GM18907 (cell line): ENCODE measurements at regions not wholly inside any gene's neighbourhood (a gene's known extent, or its start where the extent isn't known, plus 50 kb on each side); places are given as distances from the start of the nearest gene placed in this dataset.

Source experiments
- ATAC-seq: cut with Tn5 transposase; IDR thresholded peaks from one replicate; pipeline ENCODE4 v1.9.1; 2021; ENCODE audit warnings: mild to moderate bottlenecking, moderate library complexity; ENCODE audit not compliant: unreplicated experiment

DNA sequence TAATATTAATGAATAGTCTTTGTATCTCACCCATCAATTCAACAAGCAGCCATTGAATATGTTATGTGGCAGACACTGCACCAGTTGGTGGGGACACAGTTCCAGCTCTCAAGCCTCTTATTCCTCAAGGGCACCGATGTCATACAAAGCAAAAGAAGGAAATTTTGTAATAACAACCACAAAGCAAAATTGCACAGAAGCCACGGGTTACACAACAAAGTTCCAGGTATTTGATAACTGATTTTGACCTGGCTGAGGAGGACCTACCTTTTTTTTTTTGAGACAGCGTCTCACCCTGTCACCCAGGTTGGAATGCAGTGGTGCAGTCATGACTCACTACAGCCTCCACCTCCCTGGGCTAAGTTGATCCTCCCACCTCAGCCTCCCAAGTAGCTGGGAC, 266.7 kb downstream of the FOXO1 start:
- no peak for ATAC-seq

DNA sequence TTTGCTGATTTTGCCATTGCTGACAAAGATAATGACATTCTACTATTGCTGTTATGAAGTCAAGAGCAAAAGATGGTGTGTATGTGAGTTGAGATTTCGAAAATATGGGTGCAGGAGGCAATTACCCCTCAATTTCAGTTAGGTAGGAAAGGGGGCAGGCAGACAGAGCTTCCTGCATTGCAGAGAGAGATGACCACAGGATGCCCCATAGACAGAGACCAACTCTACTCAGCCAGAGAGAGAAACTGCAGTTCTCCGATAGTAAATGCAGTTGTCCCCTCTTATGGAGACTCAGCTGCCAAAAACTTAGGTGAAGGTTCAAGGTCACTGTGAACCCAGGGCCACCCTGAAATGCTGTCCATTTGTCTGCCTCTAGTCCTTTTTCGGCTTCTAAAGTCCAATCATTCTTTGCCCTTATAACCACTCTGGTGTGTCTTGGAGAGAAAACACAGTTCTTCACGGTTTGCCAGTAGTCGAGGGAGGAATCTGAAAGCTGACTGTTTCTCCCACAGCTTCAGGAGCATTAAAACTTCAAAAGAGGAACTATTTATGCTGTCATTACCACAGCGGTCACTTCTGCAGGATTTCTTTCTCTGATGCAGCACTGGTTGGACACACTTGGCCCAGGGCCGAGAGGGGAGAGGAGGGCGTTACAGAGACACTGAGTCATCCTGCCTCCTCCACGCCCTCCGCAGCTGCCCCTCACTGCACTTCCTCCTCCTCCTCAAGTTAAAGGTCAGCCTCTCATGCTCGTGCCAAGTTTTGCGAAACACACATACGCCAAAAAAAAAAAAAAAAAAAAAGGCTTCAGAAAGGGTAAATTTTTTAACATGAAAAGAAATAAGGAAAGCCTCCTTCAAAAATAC, 264.3 kb downstream of the FOXO1 start:
- ATAC-seq = peak; percentile 97

- ATAC-seq = no peak
Measured at GRCh38 chr13:40402931-40403431, 263.5 kb downstream of the FOXO1 start.

GRCh38 chr13:40403509-40404241, 262.8 kb downstream of the FOXO1 start:
- no peak for ATAC-seq

GRCh38 chr13:40404407-40404806, 262.0 kb downstream of the FOXO1 start:
- no peak for ATAC-seq

GRCh38 chr13:40404967-40405716, 261.3 kb downstream of the FOXO1 start:
- ATAC-seq = no peak

DNA sequence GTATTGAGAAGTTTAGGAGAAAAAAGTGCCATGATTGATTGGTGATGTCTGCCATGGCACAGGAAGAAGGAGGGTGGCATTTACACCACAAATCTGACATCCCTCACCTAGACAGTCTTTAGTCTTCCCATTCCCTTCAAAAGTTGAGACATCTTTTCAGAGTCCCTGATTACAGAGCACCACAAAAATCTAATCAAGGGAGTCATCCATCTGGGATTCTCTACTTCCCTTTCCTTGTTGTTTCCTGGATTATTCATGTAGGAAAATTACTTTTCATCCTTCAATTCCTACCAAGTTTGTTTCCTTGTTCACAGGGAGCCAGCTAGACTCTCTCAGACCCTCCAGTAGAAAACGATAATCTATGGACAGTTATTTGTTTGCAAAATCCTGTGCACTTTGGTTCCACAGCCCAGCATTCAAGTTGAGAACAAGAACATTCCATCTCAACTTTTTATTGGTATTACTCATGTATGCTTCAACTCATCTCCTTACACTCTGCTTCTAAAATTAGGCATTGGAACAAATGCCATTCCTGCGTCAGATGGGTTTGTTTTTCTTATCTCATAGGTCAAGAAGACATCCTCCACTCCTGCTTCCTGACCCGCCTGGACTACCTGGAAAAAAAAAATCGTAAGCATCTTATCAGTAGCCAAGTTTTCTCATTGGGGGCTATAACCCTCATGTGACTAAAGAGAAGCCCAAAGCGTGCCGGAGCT, 259.9 kb downstream of the FOXO1 start:
- ATAC-seq = no peak

DNA sequence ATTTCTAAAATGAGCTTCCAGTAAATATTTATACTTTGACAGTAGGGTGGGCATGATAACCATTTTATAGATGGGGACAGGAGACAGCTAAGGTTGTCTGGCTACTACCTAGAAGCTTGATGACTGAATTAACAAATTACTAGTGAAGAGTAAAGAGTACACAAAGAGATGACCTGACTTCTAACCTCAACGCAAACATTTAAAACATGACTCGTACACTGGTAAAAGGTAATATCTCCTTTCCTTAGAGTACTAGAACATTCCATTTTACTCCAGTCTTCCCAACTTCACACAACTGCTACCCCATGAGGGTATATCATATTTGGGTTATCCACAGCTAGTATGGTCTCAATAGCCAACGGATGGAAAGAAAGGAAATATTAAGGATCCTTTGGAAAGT, 258.9 kb downstream of the FOXO1 start:
- no peak for ATAC-seq

DNA sequence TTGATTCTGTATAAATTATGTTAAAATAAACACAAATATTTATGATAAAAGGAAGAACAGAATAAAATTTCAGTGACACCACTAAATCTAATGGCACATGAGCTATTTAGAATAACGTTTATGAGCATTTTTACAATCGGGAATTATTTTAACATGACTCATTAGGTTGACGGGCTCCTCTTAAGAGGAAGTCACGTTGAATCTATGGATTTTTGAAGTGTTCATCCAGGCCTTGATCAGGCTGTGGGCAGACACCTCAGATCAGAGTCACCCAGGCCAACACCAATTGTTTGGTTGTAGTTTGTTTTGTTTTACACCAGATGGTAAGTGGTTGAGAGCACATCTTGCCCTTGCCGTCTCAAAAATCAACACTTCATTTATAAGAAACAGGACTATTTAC, 257.8 kb downstream of the FOXO1 start:
- no peak for ATAC-seq

GRCh38 chr13:40409278-40409677, 257.2 kb downstream of the FOXO1 start:
- ATAC-seq = no peak

DNA sequence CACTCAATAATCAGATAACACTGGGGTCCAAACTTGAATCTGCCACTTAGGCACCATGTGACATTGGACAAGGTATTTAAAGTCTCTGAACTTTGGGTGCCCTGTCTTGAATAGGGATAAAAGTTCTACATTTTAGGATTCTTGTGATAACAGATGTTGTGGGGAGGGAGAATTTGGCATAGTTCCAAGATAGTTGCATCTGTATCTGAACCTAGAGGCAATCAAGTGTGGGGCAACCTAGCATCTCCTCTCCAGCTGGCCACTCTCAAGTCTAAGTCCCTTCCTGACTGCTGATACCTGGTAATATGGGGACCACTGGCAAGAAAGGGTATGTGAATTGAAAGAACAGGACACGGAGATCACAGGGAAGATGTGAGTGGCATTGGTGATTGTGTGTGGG, 256.1 kb downstream of the FOXO1 start:
- no peak for ATAC-seq

DNA sequence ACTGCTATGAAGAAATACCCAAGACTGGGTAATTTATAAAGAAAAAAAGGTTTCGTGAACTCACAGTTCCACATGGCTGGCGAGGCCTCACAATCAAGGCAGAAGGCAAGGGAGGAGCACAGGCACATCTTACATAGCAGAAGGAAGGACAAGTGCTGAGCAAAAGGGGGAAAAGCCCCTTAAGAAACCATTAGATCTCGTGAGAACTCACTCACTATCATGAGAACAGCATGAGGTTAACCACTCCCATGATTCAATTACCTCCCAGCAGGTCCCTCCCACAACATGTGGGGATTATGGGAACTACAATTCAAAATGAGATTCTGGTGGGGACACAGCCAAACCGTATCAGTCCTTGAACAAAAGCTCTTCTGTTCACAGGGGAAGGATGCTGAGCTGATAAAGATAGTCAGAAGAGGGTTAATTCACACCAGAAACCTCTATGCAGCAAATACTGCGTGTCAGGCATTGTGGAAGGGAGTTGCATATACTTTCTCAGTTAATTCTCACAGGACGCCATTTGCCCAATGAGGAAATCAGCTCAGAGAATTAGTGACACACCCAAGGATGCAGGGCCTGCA, 246.2 kb downstream of the FOXO1 start:
- ATAC-seq = no peak

GRCh38 chr13:40422588-40423235, 243.7 kb downstream of the FOXO1 start:
- ATAC-seq = no peak

DNA sequence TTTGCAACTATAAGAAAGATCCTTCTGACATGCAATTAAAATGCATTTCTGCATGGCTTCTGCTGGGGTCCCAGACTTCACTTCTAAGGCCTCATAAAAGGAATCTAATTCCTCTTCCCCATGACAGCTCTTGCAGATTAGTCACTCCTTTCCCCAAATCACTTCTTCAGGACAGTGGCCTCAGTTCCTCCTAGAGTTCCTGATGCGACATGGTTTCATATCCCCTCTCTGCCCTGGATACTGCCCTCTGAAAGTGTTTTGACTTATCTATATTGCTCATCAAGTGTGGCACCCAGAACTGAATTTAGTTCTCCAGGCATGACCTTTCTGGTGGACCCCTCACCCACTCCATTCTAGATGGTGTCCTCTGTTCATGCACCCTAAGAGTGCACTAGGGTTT, 238.1 kb downstream of the FOXO1 start:
- no peak for ATAC-seq

DNA sequence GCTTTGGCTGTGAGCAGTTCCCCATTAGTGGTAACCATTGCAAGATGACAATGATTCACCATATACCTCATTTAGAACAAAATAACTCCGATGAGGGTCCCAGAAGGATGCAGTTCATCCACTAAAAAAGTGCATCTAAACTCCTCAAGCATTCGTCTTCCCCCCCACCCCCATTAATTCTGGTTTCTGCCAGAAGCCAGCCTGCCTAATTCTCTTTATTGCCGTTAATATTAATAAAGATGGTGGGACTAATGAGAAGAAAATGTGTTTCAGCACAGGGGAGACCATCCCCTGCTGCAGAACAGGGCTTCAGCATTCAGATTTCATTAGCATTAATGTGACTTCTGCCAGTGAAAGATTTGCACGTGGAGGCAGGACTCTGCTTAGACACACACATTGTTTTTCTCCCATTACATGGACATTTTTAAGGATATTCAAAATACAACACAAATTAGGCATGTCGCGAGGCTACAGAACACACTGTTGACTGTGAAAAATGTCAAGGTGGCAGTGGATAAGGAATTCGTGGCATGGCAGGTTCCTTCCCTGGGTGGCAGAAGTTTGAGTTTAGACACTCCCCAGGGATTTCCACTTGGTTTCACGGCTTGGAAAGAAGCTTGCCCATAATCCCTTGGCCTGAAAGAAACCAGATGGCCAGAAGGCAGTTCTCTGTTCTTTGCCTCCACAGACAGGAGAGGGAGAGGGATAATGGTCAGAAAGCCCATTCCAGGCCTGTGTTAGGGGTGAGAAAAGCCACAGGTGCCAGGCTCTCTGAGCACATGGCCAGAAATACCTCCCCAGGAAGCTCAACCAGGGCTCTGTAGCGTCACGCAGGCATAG, 236.5 kb downstream of the FOXO1 start:
- no peak for ATAC-seq

DNA sequence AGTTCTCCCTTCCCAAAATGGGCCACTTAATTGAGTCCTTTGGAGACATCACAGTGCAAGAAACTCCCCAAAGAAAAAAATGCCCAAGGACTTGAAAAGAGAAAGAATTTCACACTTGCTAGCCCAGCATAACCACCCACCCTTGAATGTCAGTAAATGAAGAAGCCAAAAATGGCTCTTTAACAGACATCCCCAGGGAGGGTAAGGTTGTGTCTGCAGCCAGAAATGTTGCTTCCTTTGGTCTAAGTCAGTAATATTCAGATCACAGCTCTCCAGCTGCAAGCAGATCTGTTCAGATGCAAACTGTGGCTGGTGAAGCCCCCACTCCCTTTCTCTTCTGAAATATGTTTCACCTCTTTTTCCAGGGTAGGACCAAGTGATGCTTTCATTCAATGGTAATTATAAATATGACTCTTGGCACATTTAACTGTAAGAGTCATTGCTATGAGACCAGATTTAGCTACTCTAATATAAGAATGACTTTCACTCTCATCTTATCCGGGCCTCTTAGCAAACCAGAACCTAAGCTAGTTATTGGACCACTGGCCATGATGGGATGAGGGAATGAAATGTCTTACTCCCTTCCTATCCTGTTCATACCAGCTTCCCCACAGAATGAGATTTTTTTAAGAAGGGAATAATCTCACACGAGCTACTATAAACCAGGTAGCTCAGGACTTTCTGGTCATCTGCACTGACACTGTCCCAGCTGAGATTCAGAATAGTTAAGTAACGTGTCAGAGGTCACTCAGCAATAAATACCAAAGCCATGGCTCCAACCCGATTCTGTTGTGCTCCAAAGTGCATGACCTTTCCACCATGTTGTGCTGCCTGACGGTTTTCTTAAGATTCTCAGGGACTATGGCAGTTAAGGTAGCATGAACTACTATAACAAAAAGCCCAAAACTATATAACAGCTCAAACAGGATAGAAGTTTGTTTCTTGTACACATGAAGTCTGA, 234.1 kb downstream of the FOXO1 start:
- ATAC-seq = peak; percentile 55

DNA sequence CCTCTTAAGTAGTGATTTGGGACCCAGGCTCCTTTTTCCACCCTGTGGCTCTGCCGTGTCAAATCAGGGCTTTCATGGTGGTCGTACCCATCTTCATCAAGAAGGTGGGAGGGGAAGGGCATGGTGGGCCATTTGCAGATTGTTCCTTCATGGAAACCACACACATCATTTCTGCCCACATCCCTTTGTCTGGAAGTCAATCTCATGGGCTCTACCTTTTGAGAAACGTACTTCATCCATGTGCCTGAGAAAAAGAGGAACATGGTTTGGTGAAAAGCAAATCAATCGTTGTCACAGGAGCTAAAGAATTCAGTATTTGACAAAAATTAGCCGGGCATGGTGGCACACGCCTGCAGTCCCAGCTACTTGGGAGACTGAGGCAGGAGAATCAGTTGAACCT, 233.4 kb downstream of the FOXO1 start:
- no peak for ATAC-seq

DNA sequence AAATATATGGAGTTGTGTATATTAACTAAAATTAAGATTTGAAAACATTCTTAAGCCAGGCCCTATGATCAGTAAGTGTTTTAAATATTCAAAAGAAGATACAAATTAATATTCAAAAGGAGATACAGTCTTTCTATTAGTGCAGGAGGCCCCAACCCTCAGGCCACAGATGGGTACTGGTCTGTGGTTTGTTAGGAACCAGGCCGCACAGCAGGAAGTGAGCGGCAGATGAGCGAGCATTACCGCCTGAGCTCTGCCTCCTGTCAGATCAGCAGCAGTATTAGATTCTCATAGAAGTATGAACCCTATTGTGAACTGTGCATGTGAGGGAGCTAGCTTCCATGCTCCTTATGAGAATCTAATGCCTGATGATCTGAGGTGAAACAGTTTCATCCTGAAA, 232.9 kb downstream of the FOXO1 start:
- peak; percentile 58 for ATAC-seq
